LHCN-M2 (cell line): ENCODE measurements at regions not wholly inside any gene's neighbourhood (a gene's known extent, or its start where the extent isn't known, plus 50 kb on each side); places are given as distances from the start of the nearest gene placed in this dataset.

Experiments used
- DNase-seq: peaks from one replicate; pipeline ENCODE4 v3.0.0-alpha.2; 2012; ENCODE audit warnings: low read depth

- no peak for DNase-seq
Measured at GRCh38 chr2:60064687-60065389, 488.6 kb downstream of the BCL11A start.

DNA sequence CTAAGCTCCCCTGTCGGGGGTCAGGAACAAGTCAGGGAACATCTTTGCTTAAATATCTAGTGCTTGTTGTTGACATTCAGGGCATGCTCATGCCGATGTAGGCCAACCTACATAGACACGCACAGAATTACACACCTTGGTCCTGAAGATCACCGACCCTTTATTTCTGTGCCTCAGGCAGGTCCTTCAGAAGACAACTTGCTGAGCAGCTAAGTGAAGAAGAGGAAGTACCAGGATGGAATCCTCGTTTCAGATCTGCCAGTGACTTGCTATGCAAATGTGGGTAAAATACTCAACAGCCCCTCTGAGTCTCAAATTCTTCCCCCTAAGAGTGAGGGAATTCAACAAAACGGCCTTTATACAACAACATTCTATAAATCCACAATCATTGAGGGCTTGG, 494.7 kb downstream of the BCL11A start:
- DNase-seq = no peak

- peak; percentile 1 for DNase-seq
Measured at GRCh38 chr2:60054571-60055340, 498.7 kb downstream of the BCL11A start.

DNA sequence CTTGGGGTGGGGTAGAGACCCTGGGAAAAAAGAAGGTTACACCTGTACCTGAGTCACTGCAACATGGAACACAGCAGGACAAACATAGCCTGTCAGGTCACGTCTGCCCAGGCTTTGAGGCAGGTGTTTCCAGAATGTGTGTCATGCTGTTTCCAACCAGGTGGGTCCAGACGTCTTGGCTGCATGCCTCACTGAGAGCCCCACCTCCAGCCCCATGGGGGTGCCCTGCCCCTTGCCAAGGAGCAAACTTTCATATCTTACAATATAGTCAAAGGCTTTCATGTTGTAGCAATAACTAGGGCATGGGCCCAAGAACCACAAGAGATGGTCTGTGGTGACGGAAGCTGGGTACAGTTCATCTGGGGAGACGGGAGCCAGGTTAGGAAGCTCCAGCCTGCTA, 499.7 kb downstream of the BCL11A start:
- no peak for DNase-seq

- no peak for DNase-seq
Measured at GRCh38 chr2:60052601-60053000, 500.9 kb downstream of the BCL11A start.

DNA sequence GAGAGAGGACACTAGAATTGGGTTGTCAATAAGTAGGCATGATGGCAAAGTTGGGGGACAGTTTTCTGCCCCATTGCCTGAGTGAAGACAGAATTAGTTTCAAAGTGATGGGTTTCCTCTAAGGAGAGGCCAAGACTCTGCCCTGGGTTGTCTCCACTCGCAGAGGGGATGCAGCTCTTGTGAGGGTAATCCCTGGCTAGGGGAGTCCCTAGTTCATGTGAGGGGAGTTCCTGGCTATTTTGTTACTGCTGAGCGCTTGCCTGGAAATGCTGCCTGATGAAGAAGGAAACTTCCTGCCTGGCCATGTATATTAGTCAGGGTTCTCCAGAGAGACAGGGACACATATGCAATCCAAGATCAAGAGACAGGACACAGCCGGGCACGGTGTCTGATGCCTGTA, 501.5 kb downstream of the BCL11A start:
- DNase-seq = no peak

GRCh38 chr2:60047944-60048525, 505.4 kb downstream of the BCL11A start:
- peak; percentile 67 for DNase-seq

GRCh38 chr2:60047347-60047746, 506.1 kb downstream of the BCL11A start:
- DNase-seq = peak; percentile 8

DNA sequence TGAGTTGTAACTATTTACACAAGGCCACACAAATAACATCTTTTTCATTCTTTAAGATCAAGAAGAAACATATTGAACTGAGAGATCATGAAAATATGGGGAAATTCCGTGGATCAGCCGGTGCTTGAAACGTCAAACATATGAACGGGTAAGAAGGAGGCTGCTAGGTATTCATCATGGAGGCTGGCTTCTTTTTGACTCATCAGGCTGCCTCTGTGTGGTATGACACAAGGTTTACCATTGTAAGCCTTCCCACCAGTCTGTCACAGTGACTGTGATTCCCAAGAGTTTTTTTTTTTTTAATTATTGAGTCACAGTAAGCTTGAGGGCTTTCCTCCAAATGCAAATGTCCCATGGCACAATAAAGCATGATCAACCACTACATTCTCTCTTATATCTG, 506.9 kb downstream of the BCL11A start:
- peak; percentile 3 for DNase-seq

- peak; percentile 8 for DNase-seq
Measured at GRCh38 chr2:60045456-60045855, 508.0 kb downstream of the BCL11A start.

DNA sequence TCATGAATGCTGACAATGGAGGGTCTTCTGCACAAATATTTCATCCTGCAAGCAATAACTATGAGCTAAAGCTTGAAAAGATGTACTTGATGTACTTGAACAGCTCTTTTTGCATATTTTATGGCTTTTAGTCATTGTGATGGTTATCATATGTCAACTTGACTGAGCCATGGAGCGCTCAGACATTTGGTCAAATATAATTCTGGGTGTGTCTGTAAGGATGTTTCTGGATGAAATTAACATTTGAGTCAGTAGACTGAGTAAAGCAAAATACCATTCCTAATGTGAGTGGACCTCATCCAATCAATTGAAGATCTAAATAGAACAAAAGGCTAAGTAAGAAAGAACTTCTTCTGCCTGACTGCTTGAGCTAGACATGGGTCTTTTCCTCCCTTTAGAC, 509.0 kb downstream of the BCL11A start:
- peak; percentile 10 for DNase-seq

DNA sequence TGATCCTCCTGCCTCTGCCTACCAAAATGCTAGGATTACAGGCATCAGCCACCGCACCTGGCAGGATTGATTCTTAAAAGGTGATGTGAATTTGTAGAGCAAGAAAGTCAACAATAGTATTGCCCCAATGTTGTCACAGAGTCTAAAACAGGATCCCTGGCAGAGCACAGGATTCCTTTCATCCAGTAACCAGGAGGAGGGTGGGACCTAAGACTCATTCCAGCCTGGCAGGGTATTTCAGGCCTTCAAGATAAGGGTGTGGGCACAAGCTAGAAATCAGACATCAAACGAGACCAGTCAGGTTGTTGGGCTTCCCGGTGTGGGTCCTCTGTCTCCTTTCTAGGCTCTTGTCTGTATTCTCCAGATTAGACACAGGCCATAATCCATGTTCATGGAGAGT, 511.4 kb downstream of the BCL11A start:
- DNase-seq = no peak

DNA sequence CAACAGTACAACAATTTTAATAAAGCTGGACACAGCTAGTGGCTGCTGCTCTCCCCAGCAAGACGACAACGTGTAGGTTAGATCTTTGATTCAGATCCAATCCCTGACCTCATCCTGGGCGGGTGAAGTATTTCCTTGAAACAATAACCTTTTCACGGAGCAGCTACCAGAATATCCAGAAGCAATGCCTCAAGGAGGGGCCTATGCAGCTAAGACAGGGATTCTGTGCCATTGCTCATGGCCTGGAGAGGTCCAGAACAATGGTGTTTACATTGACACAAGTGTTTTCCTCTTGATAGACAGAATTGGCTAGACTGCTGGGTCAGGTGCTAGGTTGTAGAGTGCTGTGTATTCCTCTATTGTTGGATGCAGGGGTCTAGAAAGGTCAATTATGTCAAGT, 520.1 kb downstream of the BCL11A start:
- DNase-seq = no peak

DNA sequence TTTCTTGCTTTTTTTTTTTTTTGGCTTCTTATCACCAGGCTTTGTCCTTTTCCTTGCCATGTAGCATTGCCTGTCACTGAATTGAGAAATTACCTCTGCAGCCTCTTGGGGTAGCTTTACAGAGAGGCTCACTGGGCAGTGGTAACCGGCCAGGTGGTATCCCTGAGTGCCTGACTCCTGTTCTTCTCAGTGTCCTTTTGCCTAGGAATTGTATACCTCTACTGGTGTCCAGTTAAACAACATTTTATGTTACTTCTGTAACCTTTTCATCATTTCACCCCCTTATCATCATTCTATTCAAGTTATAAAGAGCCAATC, 523.9 kb downstream of the BCL11A start:
- no peak for DNase-seq

- no peak for DNase-seq
Measured at GRCh38 chr2:60028849-60029565, 524.4 kb downstream of the BCL11A start.

DNA sequence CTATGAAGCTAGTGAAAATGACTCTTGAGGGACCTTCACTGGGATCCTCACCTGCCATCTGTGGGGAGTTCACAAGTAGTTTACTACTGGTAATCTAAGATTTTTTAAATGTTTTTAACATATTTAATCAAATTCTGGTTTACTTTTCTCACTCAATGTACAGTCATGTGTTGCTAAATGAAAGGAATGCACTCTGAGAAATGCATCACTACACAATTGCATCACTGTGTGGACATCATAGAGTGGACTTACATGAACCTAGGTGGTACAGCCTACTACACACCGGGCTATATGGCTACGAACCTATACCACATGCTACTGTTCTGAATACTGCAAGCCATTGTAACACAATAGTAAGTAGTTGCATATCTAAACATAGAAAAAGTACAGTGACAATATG, 528.0 kb downstream of the BCL11A start:
- DNase-seq = no peak

DNA sequence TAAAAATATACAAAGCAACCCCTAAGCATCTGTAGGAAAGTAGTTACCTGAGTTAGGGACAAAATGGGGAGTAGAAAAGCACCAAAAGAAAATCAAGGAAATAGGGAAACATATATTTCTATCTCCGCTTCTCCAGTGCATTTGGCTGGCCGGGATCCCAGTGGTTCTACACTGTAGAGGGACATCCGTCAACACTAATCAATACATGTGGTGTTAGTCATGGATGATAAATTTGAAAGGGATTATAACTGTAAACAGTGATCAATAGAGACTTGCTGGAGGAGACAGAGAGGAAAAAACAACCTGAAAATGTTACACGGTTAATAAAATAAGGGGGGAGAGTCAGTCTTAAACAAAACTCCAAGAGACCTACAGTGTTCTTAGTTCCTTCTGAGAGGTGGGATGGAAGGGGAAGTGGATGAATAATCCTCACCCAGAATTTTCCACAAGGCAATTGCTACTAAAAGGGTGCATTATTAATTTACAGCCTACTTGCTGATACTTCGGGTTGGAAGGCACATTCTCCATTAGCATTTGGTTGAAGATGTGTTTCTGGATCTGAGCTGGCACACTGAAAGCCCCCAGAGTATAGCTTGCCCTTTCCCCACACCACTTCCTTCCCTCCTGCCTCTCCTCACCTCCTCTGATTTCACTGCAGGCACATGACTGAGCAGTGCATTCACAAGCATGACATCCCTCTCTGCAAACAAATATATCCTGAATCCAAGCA, 530.0 kb downstream of the BCL11A start:
- DNase-seq = no peak

DNA sequence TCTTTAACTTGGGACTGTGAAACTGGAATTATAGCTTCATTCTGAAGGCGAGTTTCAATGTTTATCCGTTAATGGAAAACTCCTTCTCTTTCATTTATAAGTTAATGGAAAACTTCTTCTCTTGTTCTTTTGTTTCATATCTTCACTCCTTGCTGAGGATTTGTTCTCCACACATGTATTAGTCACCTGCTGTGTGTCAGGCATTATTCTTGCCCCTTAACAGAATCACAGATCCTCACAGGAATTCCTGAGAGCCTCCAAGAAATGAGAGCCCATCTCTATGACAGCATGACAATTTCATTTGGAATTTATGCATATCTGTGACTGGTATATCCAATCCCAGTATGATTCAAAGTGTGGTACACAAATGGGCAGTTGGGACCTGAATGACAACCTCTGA, 545.8 kb downstream of the BCL11A start:
- DNase-seq = no peak

DNA sequence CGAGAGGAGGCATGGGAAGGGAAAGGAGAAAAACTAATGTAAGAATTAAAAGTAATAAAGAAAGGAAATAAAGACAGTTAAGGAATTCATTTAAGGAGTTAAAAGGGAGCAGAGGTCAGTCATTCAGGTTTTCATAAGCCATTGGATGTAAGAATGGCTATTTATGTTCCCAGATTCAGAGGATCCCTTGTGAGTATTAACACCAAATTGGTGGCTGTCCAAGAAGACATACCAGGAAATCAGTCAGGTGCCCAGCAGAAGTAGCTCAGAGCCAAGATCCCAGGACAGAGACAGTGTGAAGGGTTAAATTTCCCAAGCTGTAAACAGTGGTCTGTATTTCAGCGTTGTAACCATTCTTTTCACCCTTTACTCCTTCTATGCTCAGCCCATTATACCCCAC, 550.4 kb downstream of the BCL11A start:
- DNase-seq = no peak

GRCh38 chr2:60002183-60002867, 551.1 kb downstream of the BCL11A start:
- DNase-seq = no peak

DNA sequence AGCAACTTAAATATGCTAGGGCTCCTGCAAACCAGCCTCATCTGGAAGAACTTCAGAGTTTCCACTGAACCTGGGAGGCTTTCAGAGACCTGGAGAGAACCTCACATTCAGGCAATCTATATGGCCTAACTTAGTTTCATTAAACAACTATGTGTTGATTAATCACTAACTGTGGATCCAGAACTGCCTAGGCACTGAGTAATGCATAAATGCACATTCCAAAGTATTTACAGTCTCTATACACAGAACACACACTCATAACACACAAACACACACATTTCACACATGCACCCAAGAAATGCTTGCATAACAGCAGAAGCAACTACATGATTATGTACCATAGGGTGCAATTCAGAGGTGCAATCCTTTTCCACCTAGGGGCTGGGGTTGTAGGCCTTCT, 552.8 kb downstream of the BCL11A start:
- no peak for DNase-seq
